CD14-positive monocyte (primary cell): ENCODE measurements at regions not wholly inside any gene's neighbourhood (a gene's known extent, or its start where the extent isn't known, plus 50 kb on each side); places are given as distances from the start of the nearest gene placed in this dataset.

Experiments
- DNase-seq, 3 donors: peaks; one replicate each; pipeline ENCODE4 v3.0.0-alpha.2; 2011 to 2022
- H2AFZ ChIP-seq: 2 replicates; pipeline ENCODE4 v1.6.0; 2012; ENCODE audit warnings: mild to moderate bottlenecking, low read depth, low read length, inconsistent platforms; ENCODE audit not compliant: insufficient read depth, poor library complexity, severe bottlenecking
- H3K27ac ChIP-seq, 2 donors: 1 replicate in 1 of 2; 2 replicates in 1 of 2; pipeline ENCODE4 v1.5.1; 2012 to 2013; ENCODE audit warnings: low read length in 2 of 2, control low read depth in 1 of 2, inconsistent platforms in 1 of 2, low read depth in 1 of 2, mild to moderate bottlenecking in 1 of 2
- H3K27me3 ChIP-seq, 2 donors: one replicate each; pipeline versions ENCODE4 v1.6.0 to v1.6.1; 2011 to 2013; ENCODE audit warnings: low read length in 2 of 2; ENCODE audit not compliant: control insufficient read depth in 2 of 2, insufficient read depth in 2 of 2
- H3K36me3 ChIP-seq, 2 donors: replicated peaks in 1 of 2; 1 replicate in 1 of 2; 2 replicates in 1 of 2; pipeline versions ENCODE4 v1.5.1 to v1.6.1; 2012 to 2013; ENCODE audit warnings: low read length in 2 of 2, control low read depth in 1 of 2, inconsistent platforms in 1 of 2, mild to moderate bottlenecking in 1 of 2; ENCODE audit not compliant: insufficient read depth in 2 of 2, control insufficient read depth in 1 of 2
- H3K4me1 ChIP-seq, 2 donors: 1 replicate in 1 of 2; 2 replicates in 1 of 2; pipeline versions ENCODE4 v1.5.1 to v1.6.1; 2012 to 2013; ENCODE audit warnings: low read length in 2 of 2, control low read depth in 1 of 2, inconsistent platforms in 1 of 2, mild to moderate bottlenecking in 1 of 2, moderate library complexity in 1 of 2; ENCODE audit not compliant: insufficient read depth in 2 of 2, control insufficient read depth in 1 of 2
- H3K4me2 ChIP-seq: replicated peaks from 2 replicates; pipeline ENCODE3; 2012; ENCODE audit warnings: low read length, moderate library complexity, mild to moderate bottlenecking; ENCODE audit not compliant: poor library complexity, severe bottlenecking; ENCODE audit errors: extremely low read depth
- H3K4me3 ChIP-seq, 3 experiments: fragments of 200-600 bp in 1 of 3; sonication (generic) in 1 of 3; replicated peaks in 1 of 3; 1 replicate in 2 of 3; 2 replicates in 1 of 3; pipeline ENCODE4 v1.5.1; 2011 to 2013; ENCODE audit warnings: low read length in 3 of 3, mild to moderate bottlenecking in 3 of 3, control low read depth in 2 of 3, low read depth in 2 of 3, inconsistent platforms in 1 of 3, moderate library complexity in 1 of 3
- H3K79me2 ChIP-seq: 2 replicates; pipeline ENCODE4 v1.6.0; 2012; ENCODE audit warnings: mild to moderate bottlenecking, control low read depth, inconsistent platforms, low read length, moderate library complexity; ENCODE audit not compliant: insufficient read depth
- H3K9ac ChIP-seq: 2 replicates; pipeline ENCODE4 v1.6.0; 2017; ENCODE audit warnings: low read length, mild to moderate bottlenecking; ENCODE audit not compliant: insufficient read depth, poor library complexity, severe bottlenecking
- H3K9me3 ChIP-seq, 2 donors: replicated peaks in 1 of 2; 1 replicate in 1 of 2; 2 replicates in 1 of 2; pipeline versions ENCODE4 v1.5.1 to v1.6.1; 2012 to 2013; ENCODE audit warnings: low read length in 2 of 2, control low read depth in 1 of 2; ENCODE audit not compliant: control insufficient read depth in 1 of 2, insufficient read depth in 1 of 2
- H4K20me1 ChIP-seq: 2 replicates; pipeline ENCODE4 v1.6.0; 2012; ENCODE audit warnings: mild to moderate bottlenecking, low read length, control low read depth, moderate library complexity; ENCODE audit not compliant: insufficient read depth
- H3K27ac Mint-ChIP-seq, 7 donors: one replicate each; pipeline ENCODE4 v1.8.0; 2020; ENCODE audit warnings: mild to moderate bottlenecking in 7 of 7, mixed read lengths in 7 of 7, moderate library complexity in 6 of 7, inconsistent platforms in 2 of 7
- H3K27me3 Mint-ChIP-seq, 3 donors: one replicate each; pipeline ENCODE4 v1.8.0; 2021 to 2022; ENCODE audit warnings: low read depth in 3 of 3, mild to moderate bottlenecking in 3 of 3, mixed read lengths in 3 of 3, moderate library complexity in 3 of 3, inconsistent platforms in 1 of 3
- H3K36me3 Mint-ChIP-seq, 2 donors: one replicate each; pipeline ENCODE4 v1.8.0; 2020; ENCODE audit warnings: mixed read lengths in 2 of 2, inconsistent platforms in 1 of 2, mild to moderate bottlenecking in 1 of 2
- H3K4me1 Mint-ChIP-seq: one replicate; pipeline ENCODE4 v1.8.0; 2020; ENCODE audit warnings: mild to moderate bottlenecking, mixed read lengths
- H3K4me3 Mint-ChIP-seq, 2 donors: one replicate each; pipeline ENCODE4 v1.8.0; 2020; ENCODE audit warnings: mild to moderate bottlenecking in 2 of 2, mixed read lengths in 2 of 2, moderate library complexity in 1 of 2
- H3K9me3 Mint-ChIP-seq, 7 donors: one replicate each; pipeline ENCODE4 v1.8.0; 2020 to 2022; ENCODE audit warnings: mixed read lengths in 7 of 7, mild to moderate bottlenecking in 6 of 7, moderate library complexity in 6 of 7, inconsistent platforms in 2 of 7
- CTCF ChIP-seq: fragments of 200-600 bp; IDR thresholded peaks from one replicate; pipeline ENCODE4 v1.8.0; 2022; ENCODE audit warnings: antibody characterized with exemption, mild to moderate bottlenecking
- WGBS: methylation state at CpG from one replicate; pipeline ENCODE4 v1.1.5; 2013; ENCODE audit warnings: missing lambda C conversion rate; ENCODE audit not compliant: insufficient coverage; 5-methylcytosine and 5-hydroxymethylcytosine counted together
- intact Hi-C, 2 donors: fragments of 100-400 bp; cut with micrococcal nuclease; formaldehyde crosslinking; loops; one replicate each; pipeline versions ENCODE4 v1.15.0 to v1.15.1; 2023

- Mint-ChIP-seq H3K4me1 (no peaks in the 10 kb centered on the region), H3K27ac (no peak overlapping the region), H3K9me3 (peaks cover 0 to 7% (median 2%) of the 10 kb centered on the region in 7 donors), H3K27me3 (no peaks in the 10 kb centered on the region), H3K36me3 (no peaks in the 10 kb centered on the region), H3K4me3 (no peak overlapping the region)
- WGBS: no CpG with 5 or more reads among the region's 1 CpG
- no peak overlapping the region for H2AFZ ChIP-seq
- no peaks in the 10 kb centered on the region for H3K4me1 ChIP-seq
- peaks cover 0 to 4% of the 10 kb centered on the region in 2 donors for H3K9me3 ChIP-seq
- no peaks in the 10 kb centered on the region for H4K20me1 ChIP-seq
- no peak for TF ChIP-seq CTCF
- intact Hi-C loops: no loop called here
- no peak for DNase-seq
- no peak overlapping the region for H3K4me3 ChIP-seq
- no peaks in the 10 kb centered on the region for H3K79me2 ChIP-seq
- H3K4me2 ChIP-seq: no peak overlapping the region
- H3K9ac ChIP-seq: no peak overlapping the region
- H3K27ac ChIP-seq: no peak overlapping the region
- no peaks in the 10 kb centered on the region for H3K27me3 ChIP-seq
- no peaks in the 10 kb centered on the region for H3K36me3 ChIP-seq
Measured at GRCh38 chr2:56613254-56613653, 429.5 kb downstream of the CCDC85A start.

- H3K36me3 Mint-ChIP-seq: no peaks in the 10 kb centered on the region
Measured at GRCh38 chr2:56613920-56614319, 430.1 kb downstream of the CCDC85A start.

More at GRCh38 chr2:56613920-56614319, 430.1 kb downstream of the CCDC85A start:
- no peaks in the 10 kb centered on the region for H3K4me1 ChIP-seq
- intact Hi-C loops: no loop called here
- H3K9ac ChIP-seq: no peak overlapping the region
- Mint-ChIP-seq H3K9me3 (peaks cover 0 to 9% (median 2%) of the 10 kb centered on the region in 7 donors), H3K27me3 (no peaks in the 10 kb centered on the region), H3K4me3 (no peak overlapping the region), H3K27ac (no peak overlapping the region), H3K4me1 (no peaks in the 10 kb centered on the region)
- no peak overlapping the region for H3K4me3 ChIP-seq
- no peak for DNase-seq
- peaks cover 0 to 4% of the 10 kb centered on the region in 2 donors for H3K9me3 ChIP-seq
- H2AFZ ChIP-seq: no peak overlapping the region
- no peaks in the 10 kb centered on the region for H3K27me3 ChIP-seq
- H3K4me2 ChIP-seq: no peak overlapping the region
- H3K36me3 ChIP-seq: no peaks in the 10 kb centered on the region
- WGBS: no CpG with 5 or more reads among the region's 1 CpG
- H4K20me1 ChIP-seq: no peaks in the 10 kb centered on the region
- no peaks in the 10 kb centered on the region for H3K79me2 ChIP-seq
- TF ChIP-seq CTCF: no peak
- H3K27ac ChIP-seq: no peak overlapping the region
